ENCODE measurements at regions not wholly inside any gene's neighbourhood (a gene's known extent, or its start where the extent isn't known, plus 50 kb on each side); places are given as distances from the start of the nearest gene placed in this dataset.
A peak's percentile ranks its signal among the peaks of the same experiment; 100 is the strongest.
"Not testable (repeated sequence)": the region's sequence is repeated elsewhere in the genome, so short reads cannot be mapped to it uniquely, and the experiment has no call there.

DNA sequence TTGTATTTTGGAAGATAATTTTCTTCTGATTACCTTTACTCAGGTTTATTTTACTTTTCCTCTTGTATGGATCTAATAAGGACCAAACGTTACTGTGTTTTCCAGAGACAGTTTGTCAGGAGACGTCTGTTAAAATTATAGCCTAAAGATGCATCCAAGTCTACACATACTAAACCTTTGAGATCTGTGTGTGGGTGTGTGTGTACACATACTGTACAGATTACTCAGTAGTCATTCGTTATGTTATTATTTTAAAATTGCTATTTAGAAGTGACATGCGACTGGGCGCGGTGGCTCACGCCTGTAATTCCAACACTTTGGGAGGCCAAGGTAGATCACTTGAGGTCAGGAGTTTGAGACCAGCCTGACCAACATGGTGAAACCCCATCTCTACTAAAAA is 51.6 kb upstream of the CNTLN start:
- Histone ChIP-seq H3K4me1 (replicated peaks in 1 of 2) (no peaks in the 10 kb centered on the region), H3K4me3 (no peak overlapping the region), H3K27ac (no peak overlapping the region)
- in situ Hi-C loops (cut with MboI; ENCODE audit: low pct_unique_long_range_greater_than_20kb in 2 of 9, low sequenced_read_pairs in 9 of 9, unreplicated experiment in 9 of 9), result no loop called here
- WGBS, 10 experiments, result 13 to 100% (median 96%) methylated on average over 1 to 7 of the region's 7 CpGs
- ATAC-seq (replicated peaks in 6 of 8), result peak in 2 of 8 experiments; percentile 37 to 57

DNA sequence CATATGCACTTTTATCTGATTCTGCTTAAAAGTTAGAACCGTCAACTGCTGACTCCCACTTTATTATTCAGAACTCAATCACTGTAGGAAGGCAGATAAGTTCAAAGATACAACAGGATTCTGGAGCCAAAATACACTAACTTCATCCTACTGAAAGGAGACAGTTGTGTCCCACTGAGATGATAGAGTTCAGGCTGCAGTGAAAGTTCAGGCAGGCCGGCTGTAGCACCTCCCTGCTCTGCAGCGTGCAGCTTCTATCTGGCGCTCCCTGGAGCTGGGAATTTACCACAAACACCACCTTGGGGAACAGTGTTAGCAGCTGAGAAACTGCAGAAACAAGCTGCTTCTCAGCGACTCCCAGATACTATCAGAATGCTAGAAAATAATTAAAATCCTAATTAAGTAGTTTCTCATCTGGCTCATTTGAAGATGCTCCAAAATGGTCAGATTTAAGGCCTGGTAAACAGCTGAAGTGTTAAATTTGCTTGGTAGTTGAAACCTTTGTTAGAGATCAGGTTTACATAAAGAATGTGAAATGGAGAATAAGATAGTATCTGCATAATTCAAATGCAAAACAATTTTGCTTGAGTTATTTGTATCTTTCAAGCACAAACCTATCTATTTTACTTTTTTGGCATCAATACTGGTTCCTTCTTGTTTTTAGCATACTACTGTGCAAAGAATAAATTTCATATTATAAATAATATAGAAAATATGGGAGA is 52.3 kb upstream of the CNTLN start:
- 0 to 100% (median 42%) methylated on average over 1 to 5 of the region's 5 CpGs; no CpG with 5 or more reads in 1 of the 10 experiments for WGBS, 10 experiments
- ATAC-seq (replicated peaks in 6 of 8), result peak; percentile 68 to 96 (median 79)
- no peak overlapping the region for H3K4me3 ChIP-seq
- in situ Hi-C loops (cut with MboI; ENCODE audit: low pct_unique_long_range_greater_than_20kb in 2 of 9, low sequenced_read_pairs in 9 of 9, unreplicated experiment in 9 of 9), result no loop called here
- H3K27ac ChIP-seq, result no peak overlapping the region
- no peaks in the 10 kb centered on the region for H3K4me1 ChIP-seq (replicated peaks in 1 of 2)

DNA sequence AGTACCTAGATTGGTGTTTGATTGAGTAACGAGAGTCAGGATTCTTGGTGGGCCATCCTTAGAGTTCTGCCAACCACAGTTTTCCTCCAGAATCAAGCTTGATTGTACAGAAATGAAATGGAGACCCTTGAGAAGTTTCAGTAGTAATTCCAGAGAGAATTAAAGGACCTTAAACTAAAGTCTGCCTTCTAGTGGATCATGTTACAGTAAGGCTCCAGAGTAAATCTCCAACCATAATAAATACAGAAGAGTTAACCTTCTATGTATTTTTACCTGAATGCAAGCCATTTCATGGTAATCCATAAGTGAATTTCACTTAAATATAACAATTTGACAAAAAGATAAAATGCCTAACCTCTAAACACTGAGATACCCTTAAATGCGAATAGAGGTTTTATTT is 53.0 kb upstream of the CNTLN start:
- no peaks in the 10 kb centered on the region for H3K4me1 ChIP-seq (replicated peaks in 1 of 2)
- H3K4me3 ChIP-seq, result no peak overlapping the region
- in situ Hi-C loops (cut with MboI; ENCODE audit: low pct_unique_long_range_greater_than_20kb in 2 of 9, low sequenced_read_pairs in 9 of 9, unreplicated experiment in 9 of 9), result no loop called here
- no peak overlapping the region for H3K27ac ChIP-seq
- no peak for ATAC-seq (replicated peaks in 6 of 8)
- 75 to 100% (median 100%) methylated on average over 1 to 2 of the region's 2 CpGs; no CpG with 5 or more reads in 1 of the 10 experiments for WGBS, 10 experiments

DNA sequence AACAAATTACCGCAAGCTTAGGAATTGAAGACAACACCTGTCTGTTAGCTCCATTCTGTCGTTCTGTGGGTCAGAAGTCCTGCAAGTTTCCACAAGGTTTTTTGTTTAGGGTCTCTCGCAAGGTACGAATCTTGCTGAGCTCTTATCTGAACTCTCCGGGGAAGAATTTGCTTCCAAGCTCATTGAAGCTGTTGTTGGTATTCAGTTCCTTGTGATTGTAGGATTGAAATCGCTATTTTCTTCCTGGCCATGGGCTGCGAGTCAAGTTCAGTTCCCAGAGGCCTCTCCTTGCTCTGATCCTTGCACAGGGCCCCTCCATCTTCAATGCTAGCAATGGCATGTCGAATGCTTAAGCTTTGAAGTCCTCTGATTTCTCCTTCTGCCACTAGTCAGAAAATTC is 53.5 kb upstream of the CNTLN start:
- no peak overlapping the region for H3K27ac ChIP-seq
- WGBS, 10 experiments, result 80 to 100% (median 89%) methylated on average over 2 to 8 of the region's 8 CpGs; no CpG with 5 or more reads in 1 of the 10 experiments
- in situ Hi-C loops (cut with MboI; ENCODE audit: low pct_unique_long_range_greater_than_20kb in 2 of 9, low sequenced_read_pairs in 9 of 9, unreplicated experiment in 9 of 9), result no loop called here
- no peak overlapping the region for H3K4me3 ChIP-seq
- no peaks in the 10 kb centered on the region for H3K4me1 ChIP-seq (replicated peaks in 1 of 2)
- ATAC-seq (replicated peaks in 6 of 8), result no peak

DNA sequence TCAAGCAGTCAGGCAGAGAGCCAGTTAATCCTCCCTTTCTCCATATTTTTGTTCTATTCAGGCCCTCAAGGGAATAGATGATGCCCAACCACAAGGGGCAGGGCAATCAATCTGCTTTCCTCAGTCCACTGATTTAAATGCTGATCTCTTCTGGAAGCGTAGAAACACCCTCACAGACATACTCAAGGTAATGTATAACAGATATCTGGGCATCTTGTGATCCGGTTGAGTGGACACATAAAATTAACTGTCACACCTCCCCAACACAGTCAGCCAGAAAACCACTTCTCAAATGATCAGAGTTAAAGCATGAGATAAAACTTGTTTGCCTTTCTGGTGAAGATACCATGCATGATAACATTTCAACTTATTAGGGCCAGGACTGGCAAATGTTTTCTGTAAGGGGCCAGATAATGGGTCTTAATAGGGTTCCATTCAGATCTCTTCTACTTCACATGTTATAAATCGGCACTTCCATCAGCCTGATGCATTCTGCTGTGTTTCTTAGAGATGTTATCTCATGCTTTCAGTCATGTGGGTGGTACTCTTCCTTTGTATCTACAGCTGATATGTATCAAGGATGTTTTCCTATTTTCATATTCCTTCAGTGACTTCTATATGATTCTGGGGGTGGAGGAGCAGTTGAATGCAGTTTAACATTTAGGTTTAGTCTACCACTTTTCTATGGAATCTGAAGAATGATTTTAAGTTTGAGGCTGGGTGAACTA is 58.9 kb upstream of the CNTLN start:
- ATAC-seq (replicated peaks in 6 of 8), result peak in 5 of 8 experiments; percentile 17 to 84 (median 72)
- H3K4me1 ChIP-seq (replicated peaks in 1 of 2), result no peaks in the 10 kb centered on the region
- H3K4me3 ChIP-seq, result no peak overlapping the region
- in situ Hi-C loops (cut with MboI; ENCODE audit: low pct_unique_long_range_greater_than_20kb in 2 of 9, low sequenced_read_pairs in 9 of 9, unreplicated experiment in 9 of 9), result no loop called here
- WGBS, 10 experiments, result 53 to 100% (median 86%) methylated on average over 1 to 3 of the region's 3 CpGs; no CpG with 5 or more reads in 3 of the 10 experiments
- H3K27ac ChIP-seq, result no peak overlapping the region

DNA sequence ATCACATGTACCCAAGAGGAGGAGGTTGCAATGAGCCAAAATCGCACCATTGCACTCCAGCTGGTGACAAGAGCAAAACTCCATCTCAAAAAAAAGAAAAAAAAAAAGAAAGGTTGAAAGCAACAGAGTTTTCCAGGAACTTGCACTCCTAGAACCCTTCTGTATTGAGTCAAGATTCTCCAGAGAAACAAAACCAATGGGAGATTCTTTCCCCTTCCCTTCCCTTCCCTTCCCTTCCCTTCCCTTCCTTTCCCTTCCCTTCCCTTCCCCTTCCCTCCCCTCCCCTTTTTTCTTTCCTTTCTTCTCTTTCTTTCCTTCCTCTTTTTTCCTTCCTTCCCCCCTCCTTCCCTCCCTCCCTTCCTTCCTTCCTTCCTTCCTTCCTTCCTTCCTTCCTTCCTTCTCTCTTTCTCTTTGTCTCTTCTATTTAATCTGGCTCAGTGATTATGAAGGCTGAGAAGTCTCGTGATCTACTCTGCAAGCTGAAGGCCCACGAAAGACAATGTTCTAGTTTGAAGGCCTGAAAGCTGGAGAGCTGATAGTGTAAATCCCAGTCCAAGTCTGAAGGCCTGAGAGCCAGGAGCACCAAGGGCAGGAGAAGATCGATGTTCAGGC is 59.6 kb upstream of the CNTLN start:
- ATAC-seq (replicated peaks in 6 of 8), result no peak

DNA sequence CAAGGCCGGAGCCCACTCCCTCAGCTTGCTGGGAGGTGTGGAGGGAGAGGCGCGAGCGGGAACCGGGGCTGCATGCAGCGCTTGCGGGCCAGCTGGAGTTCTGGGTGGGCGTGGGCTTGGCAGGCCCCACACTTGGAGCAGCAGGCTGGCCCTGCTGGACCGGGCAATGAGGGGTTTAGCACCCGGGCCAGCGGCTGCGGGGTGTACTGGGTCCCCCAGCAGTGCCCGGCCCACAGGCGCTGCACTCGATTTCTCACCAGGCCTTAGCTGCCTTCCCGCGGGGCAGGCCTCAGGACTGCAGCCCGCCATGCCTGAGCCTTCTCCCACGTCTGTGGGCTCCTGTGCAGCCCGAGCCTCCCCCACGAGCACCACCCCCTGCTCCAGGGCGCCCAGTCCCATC is 62.3 kb upstream of the CNTLN start:
- in situ Hi-C loops (cut with MboI; ENCODE audit: low pct_unique_long_range_greater_than_20kb in 2 of 9, low sequenced_read_pairs in 9 of 9, unreplicated experiment in 9 of 9); H3K27ac ChIP-seq; H3K4me1 ChIP-seq (replicated peaks in 1 of 2); ATAC-seq (replicated peaks in 6 of 8); H3K4me3 ChIP-seq: not testable (repeated sequence)
- 100% methylated on average over 1 of the region's 22 CpGs; no CpG with 5 or more reads in 9 of the 10 experiments for WGBS, 10 experiments

More for the DNA sequence above, 59.6 kb upstream of the CNTLN start:
- no peak overlapping the region for H3K27ac ChIP-seq
- 57 to 100% (median 80%) methylated on average over 1 to 2 of the region's 4 CpGs; no CpG with 5 or more reads in 5 of the 10 experiments for WGBS, 10 experiments
- H3K4me1 ChIP-seq (replicated peaks in 1 of 2), result no peaks in the 10 kb centered on the region
- no peak overlapping the region for H3K4me3 ChIP-seq
- in situ Hi-C loops (cut with MboI; ENCODE audit: low pct_unique_long_range_greater_than_20kb in 2 of 9, low sequenced_read_pairs in 9 of 9, unreplicated experiment in 9 of 9), result no loop called here

DNA sequence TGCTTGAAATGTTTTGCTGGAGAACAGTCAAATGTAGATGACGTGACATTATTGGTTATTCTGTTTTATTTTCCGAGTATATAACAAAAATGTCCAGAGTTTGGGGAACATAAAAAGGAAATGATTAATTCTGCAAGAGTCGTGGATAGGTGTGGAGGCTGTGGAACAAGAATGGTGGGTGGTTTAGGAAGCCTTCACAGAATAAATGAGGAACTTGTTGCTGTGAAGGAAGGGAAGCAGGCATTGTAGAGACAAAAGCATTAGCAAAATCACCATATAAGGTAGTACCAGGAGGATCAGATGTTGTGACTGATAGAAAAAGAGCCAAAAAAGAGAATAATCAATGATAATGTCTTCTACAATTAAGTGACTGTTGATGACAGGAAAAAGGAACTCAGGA is 66.2 kb upstream of the CNTLN start:
- 45 to 100% (median 80%) methylated on average over 1 to 3 of the region's 3 CpGs; no CpG with 5 or more reads in 1 of the 10 experiments for WGBS, 10 experiments
- H3K4me3 ChIP-seq, result no peak overlapping the region
- peak in 1 of 8 experiments; percentile 27 for ATAC-seq (replicated peaks in 6 of 8)
- peaks cover 0 to 4% of the 10 kb centered on the region in 2 donors for H3K4me1 ChIP-seq (replicated peaks in 1 of 2)
- in situ Hi-C loops (cut with MboI; ENCODE audit: low pct_unique_long_range_greater_than_20kb in 2 of 9, low sequenced_read_pairs in 9 of 9, unreplicated experiment in 9 of 9), result no loop called here
- H3K27ac ChIP-seq, result no peak overlapping the region

DNA sequence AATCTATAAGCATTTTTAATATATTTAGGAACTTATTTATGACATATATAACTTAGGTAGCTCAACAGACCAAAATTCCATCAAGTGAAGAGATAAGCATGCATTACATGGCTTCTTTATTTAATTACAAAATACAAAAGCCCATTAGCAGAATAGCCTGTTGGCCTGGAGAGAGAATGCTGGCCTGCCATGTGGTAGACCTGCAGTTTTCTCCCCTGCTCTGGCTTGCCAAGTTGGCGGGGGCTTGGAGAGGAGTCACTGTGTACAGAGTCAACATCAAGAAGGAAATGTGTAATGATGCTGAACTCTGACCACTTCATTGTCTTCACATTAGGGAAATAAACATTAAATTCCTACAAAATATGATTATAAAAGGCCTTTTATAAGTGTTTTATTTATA is 69.8 kb upstream of the CNTLN start:
- ATAC-seq (replicated peaks in 6 of 8), result peak in 2 of 8 experiments; percentile 37 to 92
- Histone ChIP-seq H3K27ac (no peak overlapping the region), H3K4me1 (replicated peaks in 1 of 2) (peaks cover 0 to 4% of the 10 kb centered on the region in 2 donors), H3K4me3 (no peak overlapping the region)
- in situ Hi-C loops (cut with MboI; ENCODE audit: low pct_unique_long_range_greater_than_20kb in 2 of 9, low sequenced_read_pairs in 9 of 9, unreplicated experiment in 9 of 9), result no loop called here
- 91 to 100% (median 100%) methylated on average over 1 of the region's 1 CpG; no CpG with 5 or more reads in 4 of the 10 experiments for WGBS, 10 experiments

DNA sequence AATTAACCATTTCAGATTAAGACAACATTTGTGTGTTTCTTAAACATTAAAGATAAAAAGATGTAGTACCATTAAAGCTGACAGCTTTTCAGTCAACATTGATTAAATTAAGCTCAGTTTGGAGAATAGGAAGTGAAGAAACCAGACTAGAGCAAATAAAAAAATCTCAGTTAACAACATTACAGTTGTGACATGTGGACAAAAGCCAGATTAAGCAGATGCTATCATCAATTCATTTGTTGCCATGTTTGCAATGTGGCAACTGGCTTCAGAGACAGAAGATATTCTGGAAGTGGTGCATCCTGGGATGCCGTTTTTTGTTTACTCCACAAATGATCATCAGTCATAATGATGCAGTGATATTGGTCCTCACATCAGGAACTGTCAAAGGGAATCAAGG is 70.3 kb upstream of the CNTLN start:
- in situ Hi-C loops (cut with MboI; ENCODE audit: low pct_unique_long_range_greater_than_20kb in 2 of 9, low sequenced_read_pairs in 9 of 9, unreplicated experiment in 9 of 9), result no loop called here
- WGBS, 10 experiments, result 33 to 100% (median 85%) methylated on average over 1 of the region's 1 CpG; no CpG with 5 or more reads in 1 of the 10 experiments
- no peak overlapping the region for H3K4me3 ChIP-seq
- peak in 1 of 8 experiments; percentile 45 for ATAC-seq (replicated peaks in 6 of 8)
- no peak overlapping the region for H3K27ac ChIP-seq
- H3K4me1 ChIP-seq (replicated peaks in 1 of 2), result peaks cover 0 to 4% of the 10 kb centered on the region in 2 donors

DNA sequence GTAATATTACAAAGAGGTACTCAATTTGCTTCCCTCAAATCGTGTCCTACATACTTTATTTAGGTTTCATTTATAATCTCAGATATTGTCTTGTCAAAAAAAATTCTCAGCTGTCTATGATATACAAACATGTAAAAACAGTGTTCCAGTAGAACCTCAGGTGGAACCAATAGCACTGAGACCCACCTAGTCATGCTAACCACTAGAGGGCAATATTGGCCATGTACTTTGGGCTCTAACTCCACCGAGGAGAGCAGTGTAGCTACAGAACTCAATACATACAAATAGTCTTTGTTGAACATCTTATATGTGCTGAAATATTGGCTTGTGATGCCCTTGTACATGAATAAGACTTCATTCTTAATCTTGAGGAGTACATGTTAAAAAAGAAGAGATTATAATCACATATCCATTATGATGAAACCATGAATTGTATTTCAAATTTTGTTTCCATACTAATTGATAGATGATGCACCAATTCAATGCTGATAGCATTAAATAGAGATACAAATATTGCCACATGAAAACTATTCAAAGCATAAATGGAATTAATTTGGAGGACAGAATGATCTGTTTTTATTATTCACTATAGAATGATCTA is 71.2 kb upstream of the CNTLN start:
- H3K27ac ChIP-seq, result no peak overlapping the region
- peak in 4 of 8 experiments; percentile 61 to 98 (median 93) for ATAC-seq (replicated peaks in 6 of 8)
- 0 to 18% (median 6%) methylated on average over 1 to 2 of the region's 2 CpGs; no CpG with 5 or more reads in 1 of the 10 experiments for WGBS, 10 experiments
- H3K4me3 ChIP-seq, result no peak overlapping the region
- in situ Hi-C loops (cut with MboI; ENCODE audit: low pct_unique_long_range_greater_than_20kb in 2 of 9, low sequenced_read_pairs in 9 of 9, unreplicated experiment in 9 of 9), result no loop called here
- H3K4me1 ChIP-seq (replicated peaks in 1 of 2), result peaks cover 0 to 4% of the 10 kb centered on the region in 2 donors

DNA sequence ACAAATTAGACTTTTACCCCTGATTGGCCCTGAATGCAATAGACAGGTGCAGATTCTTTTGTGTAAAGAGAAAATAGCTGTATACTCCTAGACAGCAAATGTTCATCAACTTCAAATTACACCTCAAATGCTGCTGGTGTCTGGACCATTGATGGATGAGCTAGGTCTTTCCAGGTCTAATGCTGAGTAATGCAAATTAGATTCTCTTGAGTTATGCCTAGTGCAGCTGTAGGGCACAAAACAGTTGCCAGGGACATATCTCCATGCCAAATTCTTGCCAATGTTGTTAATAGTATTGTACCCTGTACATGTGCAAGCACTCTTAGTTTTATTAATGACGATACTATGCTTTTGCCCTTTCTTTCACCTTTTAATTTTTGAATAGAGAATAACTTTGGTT is 72.3 kb upstream of the CNTLN start:
- ATAC-seq (replicated peaks in 6 of 8), result peak in 1 of 8 experiments; percentile 56
- H3K4me3 ChIP-seq, result no peak overlapping the region
- in situ Hi-C loops (cut with MboI; ENCODE audit: low pct_unique_long_range_greater_than_20kb in 2 of 9, low sequenced_read_pairs in 9 of 9, unreplicated experiment in 9 of 9), result no loop called here
- H3K27ac ChIP-seq, result no peak overlapping the region
- peaks cover 0 to 4% of the 10 kb centered on the region in 2 donors for H3K4me1 ChIP-seq (replicated peaks in 1 of 2)
- WGBS, 10 experiments, result 0 to 100% (median 43%) methylated on average over 1 of the region's 1 CpG; no CpG with 5 or more reads in 1 of the 10 experiments

DNA sequence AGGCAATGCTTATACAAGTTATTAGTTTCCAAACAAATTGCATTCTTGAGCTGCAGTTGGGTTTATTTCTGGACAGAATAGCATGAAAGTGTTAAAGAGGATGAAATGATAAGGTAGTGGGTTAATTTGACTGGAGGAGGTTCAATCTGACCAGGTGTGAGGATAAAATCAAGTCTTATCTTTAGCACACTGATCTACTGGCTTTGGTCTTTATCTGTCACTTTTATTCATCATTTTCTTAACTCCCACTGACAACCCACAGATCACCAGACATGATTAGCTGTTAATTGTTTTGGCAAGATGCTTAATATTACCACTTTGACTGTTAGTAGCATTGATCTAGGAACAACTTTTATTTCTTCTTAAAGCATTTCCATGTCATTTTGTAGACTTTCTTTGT is 74.4 kb upstream of the CNTLN start:
- H3K4me1 ChIP-seq (replicated peaks in 1 of 2), result peaks cover 0 to 4% of the 10 kb centered on the region in 2 donors
- in situ Hi-C loops (cut with MboI; ENCODE audit: low pct_unique_long_range_greater_than_20kb in 2 of 9, low sequenced_read_pairs in 9 of 9, unreplicated experiment in 9 of 9), result no loop called here
- H3K27ac ChIP-seq, result no peak overlapping the region
- no peak for ATAC-seq (replicated peaks in 6 of 8)
- H3K4me3 ChIP-seq, result no peak overlapping the region
